ENCODE measurements at regions not wholly inside any gene's neighbourhood (a gene's known extent, or its start where the extent isn't known, plus 50 kb on each side); places are given as distances from the start of the nearest gene placed in this dataset.
"Not testable (repeated sequence)": the region's sequence is repeated elsewhere in the genome, so short reads cannot be mapped to it uniquely, and the experiment has no call there.

DNA sequence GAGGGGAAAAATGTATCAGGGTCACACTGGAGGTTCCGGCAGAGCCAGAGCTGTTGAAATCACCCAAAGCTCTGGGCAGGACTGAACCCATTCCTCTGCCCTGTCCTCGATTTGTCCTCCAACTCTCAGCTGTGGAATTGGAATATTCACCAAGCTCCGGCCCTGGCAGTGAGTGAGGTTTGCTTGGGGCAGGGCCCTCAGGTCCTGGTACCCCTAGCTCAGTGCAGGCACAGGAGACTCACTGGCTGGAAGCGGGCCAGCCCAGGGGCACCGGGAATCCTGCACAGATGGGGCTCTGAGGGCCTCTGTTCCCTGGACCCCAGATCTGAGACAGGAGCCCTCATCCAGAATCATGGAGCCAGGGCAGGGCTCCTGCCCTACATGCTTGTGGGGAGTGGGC is 1322.3 kb downstream of the UQCRFS1 start:
- no peak for DNase-seq

DNA sequence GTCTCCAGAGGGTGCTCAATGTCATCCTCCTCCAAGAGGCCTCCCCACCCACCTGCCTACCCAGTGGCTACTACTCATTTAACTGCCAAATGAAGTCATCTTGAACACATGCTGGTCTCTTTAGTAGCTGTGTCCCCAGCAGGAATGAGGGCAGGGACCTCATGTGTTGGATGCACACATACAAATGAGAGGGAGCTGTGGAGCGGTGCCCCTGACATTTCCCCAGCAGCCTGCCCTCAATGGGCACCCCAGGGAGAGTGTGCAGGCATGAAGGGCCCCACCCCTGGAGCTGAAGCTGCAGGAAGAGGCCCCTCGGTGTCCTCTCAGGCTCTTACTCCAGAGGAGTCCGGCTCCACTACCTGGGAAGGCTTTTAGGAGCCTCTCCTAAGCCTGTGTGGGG is 1322.7 kb downstream of the UQCRFS1 start:
- no peak for DNase-seq

DNA sequence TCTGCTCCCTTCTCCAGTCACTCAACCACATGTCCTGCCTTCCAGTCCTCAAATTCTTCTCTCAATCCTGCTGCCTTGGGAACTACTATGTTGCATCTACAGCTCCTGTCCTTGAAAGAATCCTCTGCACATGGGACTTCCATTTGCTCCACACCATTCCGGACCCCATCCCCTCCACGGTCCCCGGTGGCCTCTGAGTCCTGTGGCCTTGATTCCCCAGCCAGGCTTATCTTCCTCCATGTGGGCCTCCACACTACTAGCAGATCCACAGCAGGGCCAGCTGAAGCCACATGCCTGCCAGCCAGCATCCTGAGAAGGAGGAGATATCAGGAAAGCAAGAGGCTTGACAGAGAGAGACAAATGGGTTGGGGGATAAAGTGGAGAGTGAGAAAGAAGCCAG is 1323.8 kb downstream of the UQCRFS1 start:
- DNase-seq: no peak

GRCh38 chr19:27887946-27888345 is 1325.0 kb downstream of the UQCRFS1 start:
- DNase-seq: no peak

- DNase-seq: no peak
Observed at GRCh38 chr19:27885359-27885758, 1327.6 kb downstream of the UQCRFS1 start.

GRCh38 chr19:27884376-27884775 is 1328.6 kb downstream of the UQCRFS1 start:
- no peak for DNase-seq

DNA sequence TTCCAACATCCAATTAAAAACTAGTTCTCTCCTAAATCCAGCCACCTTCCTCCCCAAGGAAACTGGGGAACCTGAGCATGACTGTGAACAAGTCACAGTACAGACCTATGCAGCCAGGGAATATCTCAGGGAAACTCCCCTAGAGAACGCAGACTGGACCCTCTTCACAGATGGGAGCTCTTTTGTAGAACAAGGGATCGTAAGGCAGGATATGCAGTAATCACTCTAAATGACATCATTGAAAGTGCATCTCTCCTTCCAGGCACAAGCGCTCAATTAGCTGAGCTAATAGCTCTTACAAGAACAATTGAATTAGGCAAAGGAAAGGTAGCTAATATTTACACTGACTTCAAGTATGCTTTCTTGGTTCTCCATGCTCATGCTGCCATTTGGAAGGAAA is 1331.7 kb downstream of the UQCRFS1 start:
- DNase-seq: no peak

DNA sequence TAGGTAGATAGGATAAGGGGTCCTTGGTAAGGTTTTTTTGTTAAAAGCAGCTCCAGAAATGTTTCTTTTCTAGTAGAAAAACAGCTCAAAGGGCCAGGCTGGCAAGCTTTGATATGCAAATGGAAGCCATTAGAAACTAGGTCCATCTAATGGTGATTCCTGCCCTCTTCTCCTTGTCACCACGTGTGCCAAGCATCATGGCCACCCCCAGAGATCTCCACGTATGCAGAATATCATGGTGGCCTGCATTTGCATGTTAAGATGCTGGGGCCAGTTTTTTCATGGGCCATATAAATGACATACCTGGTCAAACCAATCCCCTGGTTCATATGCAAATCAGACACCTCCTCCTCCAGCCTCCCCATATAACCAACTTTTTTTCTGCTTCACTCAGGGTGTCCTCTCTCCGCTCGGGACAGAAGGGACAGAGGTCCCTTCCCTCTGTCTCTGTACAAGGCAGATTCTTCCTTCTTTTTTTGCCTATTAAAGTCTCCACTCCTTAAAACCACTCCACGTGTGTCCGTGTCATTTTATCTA is 1335.9 kb downstream of the UQCRFS1 start:
- no peak for DNase-seq

DNA sequence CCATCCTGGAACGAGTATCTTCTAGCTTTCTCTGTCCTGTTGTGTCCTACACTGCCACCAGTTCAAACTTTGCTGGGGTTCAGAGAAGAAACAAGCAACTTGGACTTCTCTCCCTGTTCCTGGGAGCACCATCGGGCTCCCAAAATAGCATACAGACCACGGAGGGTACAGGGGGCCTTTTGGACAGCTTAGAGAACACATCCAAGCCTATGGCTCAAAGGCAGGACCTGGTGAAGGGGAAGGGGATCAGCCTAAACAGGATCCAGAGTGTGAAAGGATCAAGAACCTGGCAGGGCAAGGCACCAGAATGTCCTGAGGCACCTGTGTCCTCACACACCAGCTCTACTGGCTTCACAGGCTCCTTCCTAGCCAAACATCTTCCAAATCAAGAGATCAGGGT is 1336.5 kb downstream of the UQCRFS1 start:
- no peak for DNase-seq

GRCh38 chr19:27872370-27872769 is 1340.6 kb downstream of the UQCRFS1 start:
- DNase-seq: no peak

GRCh38 chr19:27870293-27870692 is 1342.7 kb downstream of the UQCRFS1 start:
- DNase-seq: no peak

- no peak for DNase-seq
Observed at GRCh38 chr19:27868007-27868406, 1344.9 kb downstream of the UQCRFS1 start.

DNA sequence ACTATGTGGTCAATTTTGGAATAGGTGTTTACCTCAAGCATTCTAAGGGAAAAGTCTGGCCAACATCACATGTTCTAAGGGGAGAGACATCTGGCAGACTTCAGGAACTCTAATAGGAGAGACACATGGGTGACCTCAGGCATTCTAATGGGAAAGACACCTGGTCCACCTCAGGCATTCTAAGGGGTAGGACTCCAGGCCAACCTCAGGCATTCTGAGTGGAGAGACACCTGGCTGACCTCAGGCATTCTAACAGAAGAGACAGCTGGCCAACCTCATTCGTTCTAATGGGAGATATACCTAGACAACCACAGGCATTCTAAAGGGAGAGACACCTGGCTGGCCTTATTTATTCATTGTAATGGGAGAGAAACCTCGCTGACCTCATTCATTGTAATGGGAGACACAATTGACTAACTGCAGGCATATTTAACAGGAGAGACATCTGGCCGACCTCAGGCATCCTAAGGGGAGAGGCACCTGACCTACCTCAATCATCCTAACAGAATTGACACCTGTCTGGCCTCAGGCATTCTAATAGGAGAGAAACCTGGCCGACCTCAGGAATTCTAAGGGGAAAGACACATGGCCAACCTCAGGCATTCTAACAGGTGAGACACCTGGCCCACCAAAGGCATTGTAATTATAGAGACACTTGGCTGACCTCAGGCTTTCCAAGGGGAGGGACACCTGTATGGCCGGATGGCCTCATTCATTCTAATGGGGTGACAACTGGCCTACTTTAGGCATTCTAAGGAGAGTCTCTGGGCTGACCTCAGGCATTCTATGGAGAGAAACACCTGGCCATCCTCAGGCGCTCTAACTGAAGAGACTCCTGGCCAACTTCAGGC is 1346.8 kb downstream of the UQCRFS1 start:
- no peak for DNase-seq

DNA sequence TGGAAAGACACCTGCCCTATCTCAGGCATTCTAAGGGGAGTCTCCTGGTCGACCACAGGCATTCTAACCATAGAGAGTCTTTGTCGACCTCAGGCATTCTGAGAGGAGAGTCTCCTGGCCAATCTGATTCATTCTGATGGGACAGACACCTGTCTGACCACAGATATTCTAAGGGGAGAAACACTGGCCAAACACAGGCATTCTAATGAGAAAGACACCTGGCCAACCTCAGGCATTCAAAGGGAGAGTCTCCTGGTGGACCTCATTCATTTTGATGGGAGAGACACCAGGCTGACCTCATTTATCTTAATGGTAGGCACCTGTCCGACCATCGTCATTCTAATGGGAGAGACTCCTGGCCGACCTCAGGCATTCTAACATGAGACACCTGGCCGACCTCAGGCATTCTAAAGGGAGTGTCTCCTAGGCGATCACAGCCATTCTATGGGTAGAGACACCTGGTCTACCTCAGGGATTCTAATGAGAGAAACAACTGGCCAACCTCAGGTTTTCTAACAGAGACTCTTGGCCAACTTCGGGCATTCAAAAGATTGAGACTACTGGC is 1351.5 kb downstream of the UQCRFS1 start:
- no peak for DNase-seq

- DNase-seq: no peak
Observed at GRCh38 chr19:27860309-27860934, 1352.5 kb downstream of the UQCRFS1 start.

DNA sequence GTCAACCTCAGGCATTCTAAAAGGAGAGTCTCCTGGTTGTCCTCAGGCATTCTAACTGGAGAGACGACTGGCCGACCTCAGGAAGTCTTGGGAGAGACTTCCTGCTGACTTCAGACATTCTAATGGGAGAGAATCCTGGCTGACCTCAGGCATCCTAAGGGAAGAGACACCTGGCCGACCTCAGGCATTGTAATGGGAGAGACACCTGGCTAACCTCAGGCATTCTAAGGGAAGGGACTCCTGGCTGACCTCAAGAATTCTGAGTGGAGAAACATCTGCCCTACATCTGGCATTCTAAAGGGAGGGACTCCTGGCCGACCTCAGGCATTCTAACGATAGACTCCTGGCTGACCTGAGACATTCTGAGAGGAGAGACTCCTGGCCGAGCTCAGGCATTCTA is 1353.3 kb downstream of the UQCRFS1 start:
- DNase-seq: no peak

DNA sequence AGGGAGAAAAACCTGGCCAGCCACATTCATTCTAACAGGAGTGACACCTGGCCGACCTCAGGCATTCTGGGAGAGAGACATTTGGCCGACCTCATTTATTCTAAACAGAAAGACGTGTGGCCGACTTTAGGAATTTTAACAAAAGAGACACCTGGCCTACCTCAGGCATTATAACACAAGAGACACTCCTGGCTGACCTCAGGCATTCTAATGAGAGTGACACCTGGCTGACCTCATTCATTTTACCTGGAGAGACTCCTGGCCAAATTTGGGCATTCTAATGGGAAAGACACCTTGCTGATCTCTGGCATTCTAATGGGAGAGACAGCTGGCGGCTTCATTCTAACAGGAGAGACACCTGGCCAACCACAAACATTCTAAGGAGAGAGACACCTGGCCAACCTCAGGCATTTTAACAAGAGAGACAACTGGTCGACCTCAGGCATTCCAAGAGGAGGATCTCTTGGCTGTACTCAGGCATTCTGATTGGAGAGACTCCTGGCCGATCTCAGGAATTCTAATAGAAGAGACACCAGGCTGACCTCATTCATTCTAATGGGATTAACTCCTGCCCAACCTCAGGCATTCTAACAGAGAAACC is 1353.9 kb downstream of the UQCRFS1 start:
- DNase-seq: no peak

DNA sequence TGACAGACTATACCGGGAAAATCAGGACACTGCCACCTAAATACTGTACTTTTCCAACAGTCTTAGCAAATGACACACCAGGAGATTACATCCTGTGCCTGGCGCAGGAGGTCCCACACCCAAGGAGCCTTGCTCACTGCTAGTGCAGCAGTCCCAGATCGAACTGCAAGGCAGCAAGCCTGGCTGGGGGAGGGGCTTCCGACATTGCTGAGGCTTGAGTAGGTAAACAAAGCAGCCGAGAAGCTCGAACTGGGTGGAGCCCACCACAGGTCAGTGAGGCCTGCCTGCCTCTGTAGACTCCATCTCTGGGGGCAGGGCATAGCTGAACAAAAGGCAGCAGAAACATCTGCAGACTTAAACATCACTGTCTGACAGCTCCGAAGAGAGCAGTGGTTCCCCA is 1360.0 kb downstream of the UQCRFS1 start:
- DNase-seq: not testable (repeated sequence)

GRCh38 chr19:27851543-27852060 is 1361.3 kb downstream of the UQCRFS1 start:
- no peak for DNase-seq

- DNase-seq: no peak
Observed at GRCh38 chr19:27851002-27851481, 1361.9 kb downstream of the UQCRFS1 start.

GRCh38 chr19:27846944-27847343 is 1366.0 kb downstream of the UQCRFS1 start:
- DNase-seq: no peak

DNA sequence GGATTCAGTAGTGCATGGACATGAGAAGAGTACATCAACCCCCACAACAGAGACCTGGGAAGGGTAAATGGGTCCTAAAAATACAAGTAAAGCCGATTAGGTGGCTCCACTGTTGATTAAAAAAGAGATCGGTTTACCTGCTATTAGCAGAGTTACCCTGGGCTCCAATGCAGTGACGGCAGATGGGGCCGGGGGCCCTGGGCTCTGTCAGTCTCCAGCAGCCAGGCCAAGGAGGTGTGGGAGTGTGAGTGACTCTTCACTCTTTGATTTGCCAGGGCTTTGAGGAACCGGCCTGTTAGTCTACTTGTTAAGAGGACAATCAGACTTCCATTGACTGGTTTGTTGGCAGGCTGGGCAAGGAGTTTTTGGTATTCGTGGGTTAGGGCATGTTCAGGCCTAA is 1368.7 kb downstream of the UQCRFS1 start:
- no peak for DNase-seq

DNA sequence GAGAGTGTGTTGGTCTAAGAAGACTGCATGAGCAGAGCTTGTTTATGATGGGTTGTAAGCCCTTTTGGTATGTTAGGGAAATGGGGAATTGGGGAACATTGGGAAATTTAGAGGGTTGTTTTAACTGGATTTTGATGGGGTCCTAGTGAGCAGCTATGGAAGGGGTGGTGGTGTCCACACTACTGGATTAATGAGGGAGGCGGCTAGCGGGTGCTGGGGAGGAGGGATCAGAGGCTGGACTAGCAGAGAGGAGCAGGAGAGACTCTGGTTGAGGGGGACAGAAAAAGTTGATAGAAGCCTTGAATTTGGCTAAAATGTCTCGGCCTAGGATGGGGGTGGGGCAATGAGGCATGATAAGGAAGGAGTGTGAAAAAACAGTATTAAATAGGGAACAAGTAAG is 1369.1 kb downstream of the UQCRFS1 start:
- no peak for DNase-seq
